CD4-positive, alpha-beta T cell treated with Interleukin-4 for 1 hour (primary cell): ENCODE measurements at regions not wholly inside any gene's neighbourhood (a gene's known extent, or its start where the extent isn't known, plus 50 kb on each side); places are given as distances from the start of the nearest gene placed in this dataset.
"Not testable (repeated sequence)": the region's sequence is repeated elsewhere in the genome, so short reads cannot be mapped to it uniquely, and the experiment has no call there.

Experiments
- DNase-seq, 2 donors: peaks; one replicate each; pipeline ENCODE4 v3.0.0-alpha.2; 2020 to 2022

- no peak for DNase-seq
Measured at GRCh38 chr2:116935097-116935814, 879.2 kb upstream of the DDX18 start.

- no peak for DNase-seq
Measured at GRCh38 chr2:116948258-116948657, 866.2 kb upstream of the DDX18 start.

GRCh38 chr2:116949249-116949648, 865.2 kb upstream of the DDX18 start:
- DNase-seq, result no peak

DNA sequence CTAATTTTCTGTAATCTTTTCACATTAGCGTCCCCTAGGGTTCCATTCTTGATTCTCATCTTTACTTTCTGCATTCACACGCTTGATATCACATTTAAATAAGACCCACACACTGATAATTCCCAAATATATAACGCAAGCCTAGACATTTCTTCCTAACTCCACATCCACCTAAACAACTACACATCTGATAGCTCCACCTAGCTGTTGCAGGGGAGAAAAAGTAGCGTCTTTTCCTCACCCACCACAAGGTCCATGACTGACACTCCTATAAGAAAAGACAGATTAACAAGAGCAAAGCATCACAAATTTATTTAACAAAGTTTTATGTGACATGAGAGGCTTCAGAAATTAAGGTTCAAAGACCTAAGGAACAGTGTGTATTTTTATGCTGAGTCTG, 862.2 kb upstream of the DDX18 start:
- DNase-seq, result no peak

DNA sequence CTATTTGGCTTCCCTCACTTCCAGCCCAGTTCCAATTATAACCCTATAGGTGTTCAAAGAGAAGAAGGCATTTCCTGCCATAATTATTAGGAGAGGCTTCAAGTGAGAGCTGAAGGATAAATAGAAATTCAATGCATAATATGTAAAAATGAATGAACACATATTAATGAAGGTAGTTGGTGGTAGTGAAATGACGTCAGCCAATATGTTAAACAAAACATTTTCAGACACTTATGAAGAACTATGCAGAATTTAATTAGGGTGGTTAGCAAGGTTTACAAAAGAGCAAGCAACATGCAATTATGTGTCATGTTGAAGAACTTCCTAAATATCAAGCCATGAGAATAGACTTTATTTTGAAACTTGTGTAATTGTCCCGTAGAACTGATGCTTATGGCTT, 858.8 kb upstream of the DDX18 start:
- no peak for DNase-seq

- no peak for DNase-seq
Measured at GRCh38 chr2:116975608-116976007, 838.9 kb upstream of the DDX18 start.

DNA sequence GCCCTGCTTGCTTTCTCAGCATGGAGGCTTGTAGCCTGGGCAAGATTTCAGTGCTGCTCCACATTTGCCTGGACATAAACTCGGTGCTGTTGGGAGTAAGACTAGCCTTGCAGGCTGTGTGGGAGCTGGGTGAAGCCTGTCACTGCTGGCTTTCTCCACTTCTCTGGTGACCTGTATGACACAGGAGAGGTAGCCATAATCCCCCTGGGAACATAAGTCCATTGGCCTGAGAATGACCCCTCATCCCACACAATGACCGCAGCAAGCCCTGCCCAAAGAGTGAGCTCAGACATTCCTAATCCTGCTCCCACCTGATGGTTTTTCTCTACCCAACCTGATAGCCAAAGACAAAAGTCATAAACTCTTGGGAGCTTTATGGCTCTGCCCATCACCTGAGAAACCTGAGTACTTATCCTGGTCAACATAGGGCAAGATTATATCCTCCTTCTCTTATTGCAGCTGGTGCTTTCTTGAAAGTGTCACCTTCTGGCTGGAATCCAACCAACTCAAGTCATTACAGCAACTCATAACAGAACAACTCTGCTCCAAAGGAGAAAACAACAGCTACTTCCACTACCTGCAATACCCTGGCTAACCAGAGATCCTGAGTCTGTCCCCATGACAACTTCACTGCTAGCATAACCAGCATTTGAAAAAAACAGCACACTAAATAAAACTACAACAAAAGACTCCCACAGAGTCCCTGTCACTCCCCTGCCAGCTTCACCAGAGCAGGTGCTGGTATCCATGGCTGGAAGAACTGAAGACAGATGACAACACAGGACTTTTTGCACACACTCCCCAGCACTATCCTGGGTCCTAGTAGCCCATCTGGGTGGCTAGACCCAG, 834.4 kb upstream of the DDX18 start:
- no peak for DNase-seq

DNA sequence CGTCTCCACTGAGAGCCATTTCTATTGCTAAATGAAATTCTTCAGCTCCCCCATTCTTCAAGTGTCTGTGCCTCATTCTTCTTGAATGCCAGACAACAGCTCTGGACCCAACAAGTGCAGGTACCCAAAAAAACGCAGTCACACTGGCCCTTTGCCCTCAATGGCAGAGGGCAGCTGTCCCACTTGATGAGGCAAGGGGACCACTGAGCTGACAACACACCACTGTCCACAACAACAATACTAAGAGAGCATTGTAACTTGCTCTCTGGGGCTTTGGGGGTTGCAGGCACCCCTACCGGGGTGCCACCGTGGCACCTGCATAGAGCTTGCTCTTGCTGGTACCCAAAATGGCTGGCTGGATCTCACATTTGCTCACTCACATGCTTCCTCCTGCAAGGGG, 827.0 kb upstream of the DDX18 start:
- DNase-seq, result no peak

GRCh38 chr2:116988303-116988702, 826.2 kb upstream of the DDX18 start:
- DNase-seq, result no peak

GRCh38 chr2:117019357-117019756, 795.1 kb upstream of the DDX18 start:
- no peak for DNase-seq

DNA sequence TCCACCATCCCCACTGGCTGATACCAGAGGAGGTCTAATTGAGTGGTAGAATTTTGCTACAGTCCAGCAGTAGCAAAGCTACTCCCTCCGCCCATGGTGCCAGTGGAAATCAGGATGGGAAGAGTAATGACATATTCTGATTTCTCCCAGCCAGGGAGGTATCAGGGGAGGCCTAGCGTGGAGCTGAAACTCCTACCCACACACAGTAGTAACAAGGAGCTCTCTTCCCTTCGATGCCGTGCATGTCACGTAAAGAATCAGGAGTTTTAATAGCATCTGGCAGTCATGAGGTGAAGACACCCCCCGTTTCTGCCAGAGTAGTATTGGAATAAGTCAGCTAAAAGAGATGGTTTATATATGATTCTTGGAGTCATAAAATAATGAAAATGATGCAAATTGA, 786.8 kb upstream of the DDX18 start:
- no peak for DNase-seq

GRCh38 chr2:117028708-117029107, 785.8 kb upstream of the DDX18 start:
- not testable (repeated sequence) for DNase-seq

GRCh38 chr2:117055499-117056375, 758.8 kb upstream of the DDX18 start:
- no peak for DNase-seq

GRCh38 chr2:117056376-117056748, 758.1 kb upstream of the DDX18 start:
- no peak for DNase-seq

DNA sequence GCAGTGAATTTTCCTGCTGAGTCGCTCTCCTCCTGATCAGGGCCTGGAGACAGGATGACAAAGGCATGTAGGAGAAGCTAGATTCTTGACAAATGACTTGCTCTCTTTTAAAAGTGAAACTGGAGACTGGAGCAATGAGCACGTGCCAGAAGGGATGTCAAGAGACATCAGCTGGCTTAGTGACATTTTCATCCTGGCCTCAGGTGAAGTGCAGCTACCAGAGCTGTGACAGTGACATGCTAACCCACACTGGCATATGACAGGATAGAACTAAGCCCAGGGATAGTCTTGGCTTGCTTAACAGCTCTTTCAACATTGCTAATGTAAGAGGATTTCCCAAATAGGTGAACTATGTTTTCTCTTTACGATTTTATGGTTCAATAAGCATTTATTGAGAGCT, 757.5 kb upstream of the DDX18 start:
- no peak for DNase-seq

DNA sequence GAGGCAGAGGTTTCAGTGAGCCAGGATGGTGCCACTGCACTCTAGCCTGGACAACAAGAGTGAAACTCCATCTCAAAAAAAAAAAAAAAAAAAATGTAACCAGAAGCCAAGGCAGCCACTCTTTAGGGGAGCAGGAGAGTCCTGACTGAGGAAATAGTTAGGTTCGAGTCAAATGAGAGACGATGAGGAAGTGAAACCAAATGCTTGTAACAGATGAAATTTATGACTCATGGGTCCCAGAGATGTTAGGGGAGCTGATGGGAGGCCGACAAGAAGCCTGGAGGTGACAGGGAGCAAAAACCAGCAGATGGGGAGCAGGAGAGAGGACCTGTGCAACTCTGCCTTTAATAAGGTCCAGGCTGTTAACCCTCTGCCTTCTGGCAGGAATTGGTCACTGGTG, 756.1 kb upstream of the DDX18 start:
- DNase-seq, result no peak

DNA sequence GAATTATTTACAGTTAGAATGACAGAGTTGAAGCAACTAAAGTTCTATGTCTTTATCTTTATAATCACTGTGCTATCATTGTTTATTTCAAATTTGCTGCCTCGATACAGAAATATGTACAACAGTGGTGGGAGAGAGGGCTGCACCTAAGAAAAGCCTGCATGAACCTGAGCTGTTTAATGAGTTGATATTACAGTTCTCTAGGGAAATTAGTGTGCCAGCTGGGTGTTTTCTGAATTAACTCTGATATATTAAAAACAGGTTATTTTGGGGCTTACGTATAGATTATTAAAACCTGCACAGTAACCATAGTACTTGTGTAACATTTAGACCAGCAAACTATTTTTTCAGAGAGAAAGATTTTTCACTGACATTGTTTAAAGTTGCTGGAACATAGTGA, 750.5 kb upstream of the DDX18 start:
- no peak for DNase-seq

- DNase-seq, result no peak
Measured at GRCh38 chr2:117065912-117066311, 748.6 kb upstream of the DDX18 start.

GRCh38 chr2:117067900-117068299, 746.6 kb upstream of the DDX18 start:
- no peak for DNase-seq

DNA sequence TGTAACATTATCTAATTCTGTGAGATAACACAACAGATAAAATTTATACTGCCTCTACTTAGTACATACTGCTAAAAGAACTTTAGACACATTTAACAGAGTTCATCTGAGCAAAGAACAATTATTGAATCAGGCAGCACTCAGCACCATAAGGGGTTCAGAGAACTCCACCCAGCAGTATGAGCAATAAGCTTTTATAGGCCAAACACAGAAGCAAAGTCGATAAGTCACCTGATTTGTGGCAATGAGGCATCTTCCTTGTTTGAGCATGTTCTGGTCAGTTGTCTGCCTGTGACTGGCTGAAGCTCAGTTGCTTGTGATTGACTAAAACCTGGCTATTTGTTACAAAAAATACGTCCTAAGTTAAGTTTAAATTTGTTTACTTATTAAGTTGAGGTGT, 746.1 kb upstream of the DDX18 start:
- DNase-seq, result no peak

- DNase-seq, result no peak
Measured at GRCh38 chr2:117071556-117072102, 742.9 kb upstream of the DDX18 start.

DNA sequence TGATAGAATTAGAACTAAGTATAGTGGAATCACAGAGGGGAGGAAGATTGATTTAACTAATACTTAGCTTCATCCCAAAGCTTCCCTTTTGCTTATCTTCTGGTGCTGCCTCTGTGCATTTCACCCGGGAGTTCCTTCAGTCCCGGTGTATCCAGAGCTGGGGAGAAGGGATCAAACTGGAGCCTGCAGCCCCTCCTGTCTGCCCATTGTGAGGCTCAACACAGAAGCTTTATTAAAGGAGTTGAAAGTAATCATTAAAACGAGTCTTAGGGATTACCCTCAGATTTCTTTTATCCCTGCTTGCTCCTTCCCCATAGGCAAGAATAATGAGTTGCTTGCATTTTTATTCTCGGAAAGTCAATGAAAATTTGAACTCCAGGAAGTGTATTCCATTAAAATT, 739.7 kb upstream of the DDX18 start:
- DNase-seq, result no peak

GRCh38 chr2:117085256-117085655, 729.2 kb upstream of the DDX18 start:
- no peak for DNase-seq
